HEK293 (cell line): ENCODE measurements at regions not wholly inside any gene's neighbourhood (a gene's known extent, or its start where the extent isn't known, plus 50 kb on each side); places are given as distances from the start of the nearest gene placed in this dataset.

Experiments
- CTCF ChIP-seq: fragments of 450-650 bp; formaldehyde crosslinking; IDR thresholded peaks from 2 replicates; pipeline ENCODE4 v1.5.1; 2016; ENCODE audit warnings: missing biosample characterization, missing genetic modification characterization
- ZNF23 ChIP-seq: fragments of 450-650 bp; formaldehyde crosslinking; IDR thresholded peaks from 2 replicates; pipeline ENCODE4 v1.5.1; 2016; ENCODE audit warnings: missing biosample characterization, missing genetic modification characterization, borderline replicate concordance
- ZNF549 ChIP-seq: fragments of 450-650 bp; IDR thresholded peaks from 2 replicates; pipeline ENCODE4 v1.5.1; 2018; ENCODE audit warnings: missing biosample characterization, missing genetic modification characterization, mild to moderate bottlenecking, inconsistent platforms, moderate library complexity
- TF ChIP-seq, protein P1 (sequence below): fragments of 450-650 bp; formaldehyde crosslinking; IDR thresholded peaks from 2 replicates; pipeline ENCODE4 v1.5.1; 2016; ENCODE audit warnings: missing biosample characterization, missing genetic modification characterization

GRCh38 chr9:86773422-86773945 is 173.8 kb downstream of the GAS1 start:
- TF ChIP-seq, protein P1, sequence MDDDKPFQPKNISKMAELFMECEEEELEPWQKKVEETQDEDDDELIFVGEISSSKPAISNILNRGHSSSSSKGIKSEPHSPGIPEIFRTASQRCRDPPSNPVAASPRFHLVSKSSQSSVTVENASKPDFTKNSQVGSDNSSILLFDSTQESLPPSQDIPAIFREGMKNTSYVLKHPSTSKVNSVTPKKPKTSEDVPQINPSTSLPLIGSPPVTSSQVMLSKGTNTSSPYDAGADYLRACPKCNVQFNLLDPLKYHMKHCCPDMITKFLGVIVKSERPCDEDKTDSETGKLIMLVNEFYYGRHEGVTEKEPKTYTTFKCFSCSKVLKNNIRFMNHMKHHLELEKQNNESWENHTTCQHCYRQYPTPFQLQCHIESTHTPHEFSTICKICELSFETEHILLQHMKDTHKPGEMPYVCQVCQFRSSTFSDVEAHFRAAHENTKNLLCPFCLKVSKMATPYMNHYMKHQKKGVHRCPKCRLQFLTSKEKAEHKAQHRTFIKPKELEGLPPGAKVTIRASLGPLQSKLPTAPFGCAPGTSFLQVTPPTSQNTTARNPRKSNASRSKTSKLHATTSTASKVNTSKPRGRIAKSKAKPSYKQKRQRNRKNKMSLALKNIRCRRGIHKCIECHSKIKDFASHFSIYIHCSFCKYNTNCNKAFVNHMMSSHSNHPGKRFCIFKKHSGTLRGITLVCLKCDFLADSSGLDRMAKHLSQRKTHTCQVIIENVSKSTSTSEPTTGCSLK, result no peak
- TF ChIP-seq ZNF23, result no peak
- no peak for TF ChIP-seq ZNF549
- TF ChIP-seq CTCF (tag by site-specific recombination), result no peak
